ENCODE measurements at regions not wholly inside any gene's neighbourhood (a gene's known extent, or its start where the extent isn't known, plus 50 kb on each side); places are given as distances from the start of the nearest gene placed in this dataset.
A peak's percentile ranks its signal among the peaks of the same experiment; 100 is the strongest.
"Not testable (repeated sequence)": the region's sequence is repeated elsewhere in the genome, so short reads cannot be mapped to it uniquely, and the experiment has no call there.

GRCh38 chr10:94125856-94126255, 132.1 kb downstream of the PLCE1 start:
- DNase-seq (ENCODE audit: low read depth) = peak; percentile 72

- DNase-seq (ENCODE audit: low read depth) = peak; percentile 76
These were observed 135.8 kb downstream of the PLCE1 start for GRCh38 chr10:94129393-94130130.

DNA sequence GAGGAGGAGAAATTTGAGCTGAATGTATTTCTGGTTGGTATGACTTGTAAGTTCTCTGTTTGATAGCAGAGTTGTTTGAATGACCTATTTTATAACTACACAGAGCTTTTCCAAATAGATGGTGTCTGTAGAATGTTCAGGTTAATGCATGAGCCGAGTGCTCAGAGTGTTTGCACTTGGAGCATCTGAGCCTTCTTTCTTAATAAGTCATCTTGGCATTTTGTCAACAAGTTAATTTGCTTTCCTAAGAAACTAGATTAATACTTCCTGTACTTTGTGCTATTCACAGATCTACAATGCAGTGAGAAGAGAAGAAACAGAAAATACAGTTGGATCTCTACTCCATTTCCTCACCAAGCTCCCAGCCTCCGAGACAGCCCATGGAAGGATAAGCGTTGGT, 138.2 kb downstream of the PLCE1 start:
- DNase-seq (ENCODE audit: low read depth) = no peak

GRCh38 chr10:94133239-94133638, 139.5 kb downstream of the PLCE1 start:
- DNase-seq (ENCODE audit: low read depth) = no peak

DNA sequence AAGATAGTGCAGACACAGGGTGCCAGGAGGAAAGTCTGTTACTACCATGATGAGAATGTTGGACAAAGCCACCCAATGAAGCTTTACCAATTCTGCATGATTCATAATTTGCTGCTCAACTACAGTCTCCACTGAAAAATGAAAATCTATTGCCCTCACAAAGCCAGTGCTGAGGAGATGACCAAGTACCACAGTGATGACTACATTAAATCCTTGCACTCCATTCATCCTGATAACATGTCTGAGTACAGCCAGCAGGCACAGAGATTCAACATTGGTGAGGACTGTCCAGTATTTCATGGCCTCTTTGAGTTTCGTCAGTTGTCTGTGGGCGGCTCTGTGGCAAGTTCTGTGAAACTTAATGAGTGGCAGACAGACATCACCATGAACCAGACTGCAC, 144.0 kb downstream of the PLCE1 start:
- DNase-seq (ENCODE audit: low read depth) = peak; percentile 37

DNA sequence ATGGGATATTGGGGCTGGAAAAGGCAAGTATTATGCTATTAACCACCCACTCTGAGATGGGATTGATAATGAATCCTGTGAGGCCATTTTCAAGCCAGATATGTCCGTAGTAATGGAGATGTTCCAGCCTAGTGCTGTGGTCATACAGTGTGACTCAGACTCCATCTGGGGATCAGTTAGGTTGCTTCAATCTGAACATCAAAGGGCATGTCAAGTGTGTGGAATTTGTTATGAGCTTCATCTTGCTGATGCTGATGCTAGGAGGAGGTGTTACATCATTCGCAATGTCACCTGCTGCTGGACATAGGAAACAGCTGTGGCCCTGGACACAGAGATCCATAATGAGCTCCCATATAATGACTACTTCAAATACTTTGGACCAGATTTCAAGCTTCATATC, 144.7 kb downstream of the PLCE1 start:
- peak; percentile 24 for DNase-seq (ENCODE audit: low read depth)

GRCh38 chr10:94143261-94143660, 149.5 kb downstream of the PLCE1 start:
- no peak for DNase-seq (ENCODE audit: low read depth)

- DNase-seq (ENCODE audit: low read depth) = no peak
These were observed 152.6 kb downstream of the PLCE1 start for GRCh38 chr10:94146313-94146712.

- DNase-seq (ENCODE audit: low read depth) = no peak
These were observed 153.0 kb downstream of the PLCE1 start for GRCh38 chr10:94146746-94147145.

- no peak for DNase-seq (ENCODE audit: low read depth)
These were observed 156.0 kb downstream of the PLCE1 start for GRCh38 chr10:94149702-94150101.

- no peak for DNase-seq (ENCODE audit: low read depth)
These were observed 156.9 kb downstream of the PLCE1 start for GRCh38 chr10:94150541-94151184.

DNA sequence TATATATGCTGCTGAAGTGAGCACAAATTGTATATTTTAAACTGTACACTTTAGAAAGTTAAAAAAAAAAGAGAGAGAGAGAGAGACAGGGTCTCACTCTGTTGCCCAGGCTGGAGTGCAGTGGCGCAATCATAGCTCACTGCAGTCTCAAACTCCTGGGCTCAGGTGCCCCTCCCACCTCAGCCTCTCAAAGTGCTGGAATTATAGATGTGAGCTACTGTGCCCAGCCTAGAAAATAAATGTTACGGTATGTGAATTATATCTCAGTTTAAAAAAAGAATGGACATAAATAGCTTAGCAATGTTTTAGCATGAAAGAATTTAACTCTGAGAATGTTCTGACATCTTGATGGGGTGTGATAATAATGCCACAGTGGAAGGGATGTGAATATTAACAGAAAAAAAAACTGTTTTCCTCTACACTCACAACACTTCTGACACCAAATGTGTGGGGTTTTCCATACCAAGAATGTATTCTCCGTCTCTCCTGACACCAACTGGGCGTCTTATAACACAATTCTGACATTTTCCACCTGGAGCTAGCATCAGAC, 162.1 kb downstream of the PLCE1 start:
- DNase-seq (ENCODE audit: low read depth) = no peak

DNA sequence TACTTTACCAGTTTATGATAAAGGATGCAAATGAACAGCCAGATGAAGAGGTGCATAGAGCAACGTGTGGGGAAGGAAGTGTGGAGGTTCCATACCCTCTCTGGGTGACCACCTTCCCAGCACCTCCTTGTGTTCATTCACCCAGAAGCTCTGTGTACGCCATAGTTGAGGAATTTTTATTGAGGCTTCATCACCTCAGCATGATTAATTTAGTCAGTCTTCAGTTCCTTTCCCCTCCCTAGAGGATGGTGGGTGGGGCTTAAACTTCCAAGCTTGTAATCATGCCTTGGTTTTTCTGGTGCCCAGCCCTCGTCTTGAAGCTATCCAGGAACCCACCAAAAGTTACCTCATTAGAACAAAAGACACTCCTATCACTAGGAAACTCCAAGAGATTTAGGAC, 162.7 kb downstream of the PLCE1 start:
- DNase-seq (ENCODE audit: low read depth) = no peak

DNA sequence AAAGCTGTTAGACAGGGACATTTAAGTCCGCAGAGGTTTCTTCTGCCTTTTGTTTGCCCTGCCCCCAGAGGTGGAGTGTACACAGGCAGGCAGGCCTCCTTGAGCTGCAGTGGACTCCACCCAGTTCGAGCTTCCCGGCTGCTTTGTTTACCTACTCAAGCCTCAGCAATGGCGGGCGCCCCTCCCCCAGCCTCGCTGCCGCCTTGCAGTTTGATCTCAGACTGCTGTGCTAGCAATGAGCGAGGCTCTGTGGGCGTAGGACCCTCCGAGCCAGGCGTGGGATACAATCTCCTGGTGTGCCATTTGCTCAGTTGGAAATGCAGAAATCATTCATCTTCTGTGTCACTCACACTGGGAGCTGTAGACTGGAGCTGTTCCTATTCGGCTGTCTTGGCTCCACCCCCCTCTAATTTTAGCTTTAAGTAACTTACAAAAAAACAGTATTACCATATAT, 171.5 kb downstream of the PLCE1 start:
- DNase-seq (ENCODE audit: low read depth) = not testable (repeated sequence)

- DNase-seq (ENCODE audit: low read depth) = no peak
These were observed 178.6 kb downstream of the PLCE1 start for GRCh38 chr10:94172332-94172731.

DNA sequence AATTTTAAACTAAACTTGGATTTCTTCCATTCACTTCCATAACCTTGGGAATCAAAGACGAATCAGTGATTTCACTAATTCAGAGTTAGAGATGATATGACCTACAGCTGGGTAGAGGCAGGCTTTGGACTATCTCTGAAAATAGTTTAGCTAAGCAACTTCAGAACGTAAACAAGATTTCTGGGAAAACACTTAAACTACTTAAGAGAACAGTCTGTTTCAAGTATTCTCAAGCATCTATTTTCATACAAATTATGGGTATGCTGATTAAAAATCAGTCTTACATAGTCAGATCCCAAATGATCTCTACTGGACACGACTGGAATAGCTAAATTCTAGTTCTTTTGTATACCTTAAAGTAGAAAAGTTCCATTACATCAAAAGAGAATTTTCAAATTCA, 179.9 kb downstream of the PLCE1 start:
- DNase-seq (ENCODE audit: low read depth) = no peak

DNA sequence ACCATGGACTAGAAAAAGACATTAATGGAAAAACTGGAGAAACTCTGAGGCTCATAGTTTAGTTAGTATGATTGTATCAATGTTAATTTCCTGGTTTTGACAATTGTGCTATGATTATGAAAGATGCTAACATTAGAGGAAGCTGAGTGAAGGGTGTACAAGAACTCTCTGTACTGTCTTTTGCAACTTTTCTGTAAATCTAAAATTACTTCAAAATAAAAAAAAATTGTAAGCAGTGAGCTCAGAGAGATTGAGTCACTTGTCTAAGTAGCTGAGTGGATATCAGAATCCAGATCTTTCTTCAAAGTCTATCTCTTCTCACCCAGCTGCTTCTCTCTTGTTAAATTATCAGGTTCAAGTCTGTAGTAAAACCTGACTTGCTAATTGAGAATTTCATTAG, 181.1 kb downstream of the PLCE1 start:
- no peak for DNase-seq (ENCODE audit: low read depth)

- DNase-seq (ENCODE audit: low read depth) = no peak
These were observed 184.1 kb downstream of the NOC3L start for GRCh38 chr10:94178475-94179253.

DNA sequence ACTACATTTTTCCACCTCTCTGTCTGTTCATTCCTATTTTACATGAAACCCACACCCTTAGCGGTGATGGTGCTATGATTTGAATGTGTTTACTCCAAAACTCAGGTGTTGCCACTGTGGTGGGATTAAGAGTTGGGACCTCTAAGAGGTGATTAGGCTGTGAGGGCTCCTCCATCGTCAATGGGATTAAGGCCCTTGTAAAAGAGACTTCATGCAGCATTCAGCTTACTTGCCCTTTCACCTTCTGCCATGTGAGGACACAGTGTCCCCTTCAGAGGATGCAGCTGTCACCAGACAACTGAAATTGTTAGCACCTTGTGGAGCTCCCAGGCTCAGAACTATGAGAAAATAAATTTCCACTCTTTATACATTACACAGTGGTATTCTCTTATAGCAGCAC, 182.2 kb downstream of the NOC3L start:
- DNase-seq (ENCODE audit: low read depth) = no peak

DNA sequence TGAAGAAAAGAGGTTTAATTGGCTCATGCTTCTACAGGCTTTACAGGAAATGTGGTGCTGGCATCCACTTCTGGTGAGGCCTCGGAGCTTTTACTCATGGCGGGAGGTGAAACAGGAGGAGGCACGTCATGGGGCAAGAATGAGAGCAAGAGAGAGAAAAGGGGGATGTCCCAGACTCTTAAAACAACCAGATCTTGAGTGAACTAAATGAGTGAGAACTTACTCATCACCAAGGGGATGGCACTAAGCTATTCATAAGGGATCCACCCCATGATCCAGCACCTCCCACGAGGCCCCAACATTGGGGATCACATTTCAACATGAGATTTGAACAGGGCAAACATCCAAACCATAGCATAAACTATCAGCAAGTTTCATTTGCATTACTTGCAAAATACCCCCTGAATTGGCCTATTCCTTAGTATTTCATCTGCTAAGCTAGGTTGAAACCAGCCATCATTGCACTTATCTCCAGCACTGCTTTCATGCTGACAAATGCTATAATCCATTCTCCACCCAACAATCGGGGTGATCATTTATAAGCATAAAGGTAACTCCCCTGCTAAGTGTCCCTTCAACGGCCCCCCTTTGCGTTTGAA, 179.0 kb downstream of the NOC3L start:
- DNase-seq (ENCODE audit: low read depth) = peak; percentile 92

DNA sequence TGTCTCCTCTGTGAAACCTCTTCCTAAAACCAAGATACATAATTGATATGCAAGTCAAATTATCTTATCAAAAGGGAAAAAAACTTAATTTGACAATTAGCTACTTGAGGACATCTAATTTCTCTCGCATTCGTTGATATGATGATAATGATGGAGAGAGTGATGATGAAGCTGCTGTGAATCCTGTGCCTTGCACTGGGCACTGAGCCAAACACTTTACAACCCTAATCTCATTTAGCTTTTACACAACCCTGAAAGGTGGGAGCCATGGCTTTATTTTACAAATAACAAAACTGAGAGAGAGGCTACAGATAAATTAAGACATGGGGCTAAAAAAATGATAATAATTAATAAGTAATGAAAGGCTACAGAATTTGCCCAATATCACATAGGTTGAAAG, 176.0 kb downstream of the NOC3L start:
- DNase-seq (ENCODE audit: low read depth) = no peak

GRCh38 chr10:94192333-94192732, 170.4 kb downstream of the NOC3L start:
- DNase-seq (ENCODE audit: low read depth) = no peak

Data from stromal cell of bone marrow (primary cell).